ENCODE measurements at regions not wholly inside any gene's neighbourhood (a gene's known extent, or its start where the extent isn't known, plus 50 kb on each side); places are given as distances from the start of the nearest gene placed in this dataset.

DNA sequence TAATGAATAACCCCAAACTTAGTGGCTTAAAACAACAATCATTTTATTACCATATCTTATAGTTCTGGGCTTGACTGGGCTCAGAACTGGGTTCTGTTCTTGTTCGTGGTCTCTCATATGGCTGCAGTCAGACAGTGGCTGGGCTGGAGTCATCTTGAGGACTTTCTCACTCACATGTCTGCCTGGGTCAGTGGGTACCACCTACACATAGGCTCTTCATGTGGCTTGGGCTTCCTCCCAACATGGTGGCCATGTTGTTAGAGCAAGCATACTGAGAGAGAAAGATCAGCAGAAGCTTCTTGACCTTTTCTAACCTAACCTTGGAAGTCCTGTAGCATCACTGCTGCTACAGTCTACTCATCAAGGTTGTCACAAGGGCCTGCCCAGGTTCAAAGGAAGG is 158.6 kb upstream of the SDK2 start:
- Histone ChIP-seq H3K4me1 (ENCODE audit: low read length) (no peaks in the 10 kb centered on the region), H3K79me2 (ENCODE audit: low read length) (no peaks in the 10 kb centered on the region), H3K4me3 (ENCODE audit: low read length) (no peak overlapping the region), H2AFZ (ENCODE audit: low read depth, low read length) (no peak overlapping the region), H3K36me3 (replicated peaks; ENCODE audit: low read depth, low read length) (no peaks in the 10 kb centered on the region), H4K20me1 (ENCODE audit: insufficient read depth, low read length) (no peaks in the 10 kb centered on the region), H3K27ac (ENCODE audit: low read length) (no peak overlapping the region), H3K9ac (ENCODE audit: low read length) (no peak overlapping the region), H3K9me3 (ENCODE audit: insufficient read depth, low read length) (no peaks in the 10 kb centered on the region), H3K4me2 (ENCODE audit: low read length) (no peak overlapping the region), H3K27me3 (ENCODE audit: low read depth, low read length) (0 out of 2 replicates have a peak, but pooled peaks cover 10% of the 10 kb centered on the region)
- TF ChIP-seq, protein P1, sequence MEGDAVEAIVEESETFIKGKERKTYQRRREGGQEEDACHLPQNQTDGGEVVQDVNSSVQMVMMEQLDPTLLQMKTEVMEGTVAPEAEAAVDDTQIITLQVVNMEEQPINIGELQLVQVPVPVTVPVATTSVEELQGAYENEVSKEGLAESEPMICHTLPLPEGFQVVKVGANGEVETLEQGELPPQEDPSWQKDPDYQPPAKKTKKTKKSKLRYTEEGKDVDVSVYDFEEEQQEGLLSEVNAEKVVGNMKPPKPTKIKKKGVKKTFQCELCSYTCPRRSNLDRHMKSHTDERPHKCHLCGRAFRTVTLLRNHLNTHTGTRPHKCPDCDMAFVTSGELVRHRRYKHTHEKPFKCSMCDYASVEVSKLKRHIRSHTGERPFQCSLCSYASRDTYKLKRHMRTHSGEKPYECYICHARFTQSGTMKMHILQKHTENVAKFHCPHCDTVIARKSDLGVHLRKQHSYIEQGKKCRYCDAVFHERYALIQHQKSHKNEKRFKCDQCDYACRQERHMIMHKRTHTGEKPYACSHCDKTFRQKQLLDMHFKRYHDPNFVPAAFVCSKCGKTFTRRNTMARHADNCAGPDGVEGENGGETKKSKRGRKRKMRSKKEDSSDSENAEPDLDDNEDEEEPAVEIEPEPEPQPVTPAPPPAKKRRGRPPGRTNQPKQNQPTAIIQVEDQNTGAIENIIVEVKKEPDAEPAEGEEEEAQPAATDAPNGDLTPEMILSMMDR (IDR thresholded peaks at IDR 0.05; ENCODE audit: low read depth, low read length) = no peak

DNA sequence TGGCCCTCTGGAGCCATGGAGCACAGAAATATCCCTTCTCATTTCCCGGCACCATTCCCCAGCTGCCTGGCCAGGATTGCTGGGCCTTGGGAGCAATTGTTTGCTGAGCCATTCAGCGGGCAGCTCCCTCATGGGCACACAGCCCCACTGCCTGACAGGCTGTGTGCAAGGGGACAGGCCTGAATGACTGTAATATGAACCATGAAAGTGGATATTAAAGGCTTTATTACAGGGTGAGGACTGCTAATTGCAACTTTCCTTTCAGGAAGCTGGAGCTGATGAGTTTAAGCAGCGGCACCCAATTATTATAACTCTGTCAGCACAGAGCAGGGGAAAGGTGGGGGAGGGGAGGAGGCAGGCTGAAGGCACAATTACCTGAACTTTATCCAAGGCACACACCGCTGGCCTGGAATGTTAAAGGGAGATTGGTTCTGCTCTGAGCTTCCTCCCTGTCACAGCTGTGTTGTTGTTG is 159.8 kb upstream of the SDK2 start:
- H3K79me2 ChIP-seq (ENCODE audit: low read length) = no peaks in the 10 kb centered on the region
- 0 out of 2 replicates have a peak, but pooled peaks cover 9% of the 10 kb centered on the region for H3K27me3 ChIP-seq (ENCODE audit: low read depth, low read length)
- TF ChIP-seq EZH2phosphoT487 (IDR thresholded peaks at IDR 0.05; ENCODE audit: low read depth) = no peak
- TF ChIP-seq, protein P1 (IDR thresholded peaks at IDR 0.05; ENCODE audit: low read depth, low read length) = no peak
- H4K20me1 ChIP-seq (ENCODE audit: insufficient read depth, low read length) = no peaks in the 10 kb centered on the region
- no peak overlapping the region for H3K4me3 ChIP-seq (ENCODE audit: low read length)
- H3K4me2 ChIP-seq (ENCODE audit: low read length) = no peak overlapping the region
- no peaks in the 10 kb centered on the region for H3K36me3 ChIP-seq (replicated peaks; ENCODE audit: low read depth, low read length)
- no peak overlapping the region for H3K9ac ChIP-seq (ENCODE audit: low read length)
- H3K4me1 ChIP-seq (ENCODE audit: low read length) = no peaks in the 10 kb centered on the region
- H3K9me3 ChIP-seq (ENCODE audit: insufficient read depth, low read length) = no peaks in the 10 kb centered on the region
- H3K27ac ChIP-seq (ENCODE audit: low read length) = no peak overlapping the region
- no peak overlapping the region for H2AFZ ChIP-seq (ENCODE audit: low read depth, low read length)

DNA sequence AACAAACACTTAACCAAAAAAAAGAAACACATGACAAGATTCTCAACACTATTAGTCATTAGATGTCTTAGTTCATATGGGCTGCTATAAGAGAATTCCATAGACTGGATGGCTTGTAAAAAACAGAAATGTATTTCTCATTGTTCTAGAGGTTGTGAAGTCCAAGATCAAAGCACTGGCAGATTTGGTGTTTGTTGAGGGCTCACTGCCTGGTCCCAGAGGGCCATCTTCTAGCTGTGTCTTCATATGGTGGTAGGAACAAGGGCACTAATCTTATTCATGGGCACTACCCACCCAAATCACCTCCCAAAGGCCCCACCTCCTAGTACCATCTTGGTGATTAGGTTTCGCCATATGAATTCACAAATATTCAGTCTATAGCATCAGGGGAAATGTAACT is 162.5 kb upstream of the SDK2 start:
- no peaks in the 10 kb centered on the region for H3K4me1 ChIP-seq (ENCODE audit: low read length)
- H3K27ac ChIP-seq (ENCODE audit: low read length) = no peak overlapping the region
- 0 out of 2 replicates have a peak, but pooled peaks cover 5% of the 10 kb centered on the region for H3K27me3 ChIP-seq (ENCODE audit: low read depth, low read length)
- H4K20me1 ChIP-seq (ENCODE audit: insufficient read depth, low read length) = no peaks in the 10 kb centered on the region
- H3K9ac ChIP-seq (ENCODE audit: low read length) = no peak overlapping the region
- no peaks in the 10 kb centered on the region for H3K36me3 ChIP-seq (replicated peaks; ENCODE audit: low read depth, low read length)
- no peak overlapping the region for H3K4me2 ChIP-seq (ENCODE audit: low read length)
- TF ChIP-seq, protein P1 (IDR thresholded peaks at IDR 0.05; ENCODE audit: low read depth, low read length) = no peak
- TF ChIP-seq EZH2phosphoT487 (IDR thresholded peaks at IDR 0.05; ENCODE audit: low read depth) = no peak
- H3K4me3 ChIP-seq (ENCODE audit: low read length) = no peak overlapping the region
- H2AFZ ChIP-seq (ENCODE audit: low read depth, low read length) = no peak overlapping the region
- no peaks in the 10 kb centered on the region for H3K79me2 ChIP-seq (ENCODE audit: low read length)
- no peaks in the 10 kb centered on the region for H3K9me3 ChIP-seq (ENCODE audit: insufficient read depth, low read length)

DNA sequence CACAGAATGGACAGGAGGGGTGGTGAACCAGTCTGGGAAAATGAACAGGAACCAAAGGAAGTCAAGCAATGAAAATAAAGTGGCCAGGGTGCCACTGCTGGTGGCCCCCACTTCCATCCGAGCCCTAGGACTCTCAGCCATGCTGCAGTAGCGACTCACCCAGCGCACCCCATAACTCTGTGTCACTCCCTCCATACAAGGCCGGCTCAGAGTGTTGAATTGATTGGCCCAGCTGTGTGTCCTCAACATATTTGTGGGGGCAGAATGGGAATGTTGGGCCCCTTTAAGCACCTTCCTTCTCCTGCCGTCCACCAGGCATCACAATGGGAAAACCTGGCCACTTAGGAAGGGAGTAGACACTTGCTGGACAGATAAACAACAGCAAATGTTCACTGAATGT is 169.0 kb upstream of the SDK2 start:
- no peak overlapping the region for H3K4me2 ChIP-seq (ENCODE audit: low read length)
- H3K27me3 ChIP-seq (ENCODE audit: low read depth, low read length) = 0 out of 2 replicates have a peak, but pooled peaks cover 2% of the 10 kb centered on the region
- H3K36me3 ChIP-seq (replicated peaks; ENCODE audit: low read depth, low read length) = no peaks in the 10 kb centered on the region
- no peaks in the 10 kb centered on the region for H3K4me1 ChIP-seq (ENCODE audit: low read length)
- H3K9ac ChIP-seq (ENCODE audit: low read length) = no peak overlapping the region
- no peaks in the 10 kb centered on the region for H3K79me2 ChIP-seq (ENCODE audit: low read length)
- H3K4me3 ChIP-seq (ENCODE audit: low read length) = no peak overlapping the region
- no peaks in the 10 kb centered on the region for H3K9me3 ChIP-seq (ENCODE audit: insufficient read depth, low read length)
- no peak overlapping the region for H2AFZ ChIP-seq (ENCODE audit: low read depth, low read length)
- H3K27ac ChIP-seq (ENCODE audit: low read length) = no peak overlapping the region
- TF ChIP-seq, protein P1 (IDR thresholded peaks at IDR 0.05; ENCODE audit: low read depth, low read length) = no peak
- no peak for TF ChIP-seq EZH2phosphoT487 (IDR thresholded peaks at IDR 0.05; ENCODE audit: low read depth)
- no peaks in the 10 kb centered on the region for H4K20me1 ChIP-seq (ENCODE audit: insufficient read depth, low read length)

Data from OCI-LY3 (cell line).